SK-N-SH (cell line): ENCODE measurements at regions not wholly inside any gene's neighbourhood (a gene's known extent, or its start where the extent isn't known, plus 50 kb on each side); places are given as distances from the start of the nearest gene placed in this dataset.
"Not testable (repeated sequence)": the region's sequence is repeated elsewhere in the genome, so short reads cannot be mapped to it uniquely, and the experiment has no call there.

ENCODE experiments used
- CTCF ChIA-PET: fragments of 300-600, 350-600 bp; formaldehyde crosslinking; extraction: SDS; loops from one replicate; lab custom pipeline; 2021; lab: Yijun Ruan, JAX
- POLR2A ChIA-PET: fragments of 350-600 bp; sonication (Branson Sonifier 250); formaldehyde crosslinking; extraction: SDS; loops from one replicate; lab custom pipeline; 2020; ENCODE audit warnings: antibody characterized with exemption, inconsistent platforms; lab: Yijun Ruan, JAX
- DNase-seq: peaks from one replicate; pipeline ENCODE4 v3.0.0; 2012
- H2AFZ ChIP-seq: fragments of 200-600 bp; sonication (generic); 2 replicates; pipeline ENCODE4 v1.8.1; 2016; ENCODE audit warnings: antibody characterized with exemption, mild to moderate bottlenecking, low read depth
- H3F3A ChIP-seq: fragments of 200-600 bp; sonication (generic); replicated peaks from 2 replicates; pipeline ENCODE3; 2016; ENCODE audit warnings: antibody characterized with exemption, mild to moderate bottlenecking; ENCODE audit not compliant: insufficient read depth
- H3K27ac ChIP-seq, 2 experiments: fragments of 200-500 bp in 1 of 2; fragments of 200-600 bp in 1 of 2; sonication (Bioruptor generic) in 1 of 2; sonication (generic), shearing (Covaris generic) in 1 of 2; 2 replicates each; pipeline versions ENCODE4 v1.5.1 to v1.6.1; 2014 to 2016; ENCODE audit warnings: low read depth in 2 of 2, inconsistent platforms in 1 of 2, low read length in 1 of 2, mild to moderate bottlenecking in 1 of 2, mixed read lengths in 1 of 2
- H3K27me3 ChIP-seq: fragments of 200-600 bp; sonication (generic), shearing (Covaris generic); 2 replicates; pipeline ENCODE4 v1.6.1; 2016; ENCODE audit warnings: mixed run types; ENCODE audit not compliant: insufficient read depth
- H3K36me3 ChIP-seq, 2 experiments: fragments of 200-500 bp in 1 of 2; fragments of 200-600 bp in 1 of 2; sonication (Bioruptor generic) in 1 of 2; sonication (generic) in 1 of 2; replicated peaks in 1 of 2; 2 replicates each; pipeline versions ENCODE3 to v1.5.1; 2014 to 2016; ENCODE audit warnings: low read length in 1 of 2, mild to moderate bottlenecking in 1 of 2; ENCODE audit not compliant: insufficient read depth in 2 of 2, control insufficient read depth in 1 of 2
- H3K4me1 ChIP-seq, 2 experiments: fragments of 200-500 bp in 1 of 2; fragments of 200-600 bp in 1 of 2; sonication (Bioruptor generic) in 1 of 2; sonication (generic), shearing (Covaris generic) in 1 of 2; 2 replicates each; pipeline versions ENCODE4 v1.5.1 to v1.6.1; 2014 to 2016; ENCODE audit warnings: low read depth in 1 of 2, low read length in 1 of 2, mixed run types in 1 of 2; ENCODE audit not compliant: insufficient read depth in 2 of 2, control insufficient read depth in 1 of 2
- H3K4me2 ChIP-seq: fragments of 200-600 bp; sonication (generic), shearing (Covaris generic); 2 replicates; pipeline ENCODE4 v1.6.1; 2017; ENCODE audit warnings: mixed run types
- H3K4me3 ChIP-seq, 2 experiments: fragments of 200-500 bp in 1 of 2; fragments of 200-600 bp in 1 of 2; sonication (Bioruptor generic) in 1 of 2; sonication (generic), shearing (Covaris generic) in 1 of 2; 2 replicates each; pipeline versions ENCODE4 v1.5.1 to v1.8.1; 2014 to 2016; ENCODE audit warnings: low read depth in 2 of 2, inconsistent platforms in 1 of 2, low read length in 1 of 2, mild to moderate bottlenecking in 1 of 2, mixed read lengths in 1 of 2, moderate library complexity in 1 of 2
- H3K79me2 ChIP-seq: fragments of 200-600 bp; sonication (generic); 2 replicates; pipeline ENCODE4 v1.8.1; 2017; ENCODE audit warnings: mild to moderate bottlenecking; ENCODE audit not compliant: insufficient read depth
- H3K9ac ChIP-seq: fragments of 200-600 bp; sonication (generic); 2 replicates; pipeline ENCODE4 v1.6.1; 2017; ENCODE audit warnings: mixed run types
- H3K9me2 ChIP-seq: fragments of 200-600 bp; sonication (generic); 2 replicates; pipeline ENCODE4 v1.6.1; 2017; ENCODE audit warnings: mixed run types
- H3K9me3 ChIP-seq: fragments of 200-600 bp; sonication (generic); 2 replicates; pipeline ENCODE4 v1.6.1; 2017; ENCODE audit warnings: mixed run types, mild to moderate bottlenecking, moderate library complexity
- H4K20me1 ChIP-seq: fragments of 200-600 bp; sonication (generic); 2 replicates; pipeline ENCODE4 v1.6.1; 2017; ENCODE audit warnings: mild to moderate bottlenecking, mixed run types; ENCODE audit not compliant: insufficient read depth
- FOXM1 ChIP-seq: IDR thresholded peaks from 2 replicates; pipeline ENCODE4 v1.4.0; 2012; ENCODE audit warnings: low read depth, mild to moderate bottlenecking
- GABPA ChIP-seq: IDR thresholded peaks from 2 replicates; pipeline ENCODE4 v1.4.0; 2012; ENCODE audit warnings: low read depth, mild to moderate bottlenecking
- IRF3 ChIP-seq: fragments of 150-350 bp; IDR thresholded peaks from 2 replicates; pipeline ENCODE4 v1.6.1; 2016; ENCODE audit warnings: mild to moderate bottlenecking, low read depth, low read length
- JUND ChIP-seq: IDR thresholded peaks from 2 replicates; pipeline ENCODE4 v1.4.0; 2012
- RCOR1 ChIP-seq: fragments of 150-350 bp; IDR thresholded peaks from 2 replicates; pipeline ENCODE4 v1.6.1; 2017; ENCODE audit warnings: antibody characterized with exemption, low read length
- SMC3 ChIP-seq: IDR thresholded peaks from 2 replicates; pipeline ENCODE4 v1.6.1; 2012; ENCODE audit warnings: low read depth, low read length, improper control_type of control experiment
- TCF12 ChIP-seq: IDR thresholded peaks from 2 replicates; pipeline ENCODE4 v1.4.0; 2012
- USF2 ChIP-seq: fragments of 150-350 bp; IDR thresholded peaks from 2 replicates; pipeline ENCODE4 v1.6.1; 2017; ENCODE audit warnings: antibody characterized with exemption, low read length, low read depth, borderline replicate concordance
- ZBTB33 ChIP-seq: IDR thresholded peaks from 2 replicates; pipeline ENCODE4 v1.4.0; 2012; ENCODE audit warnings: low read depth, borderline replicate concordance
- WGBS: methylation state at CpG from one replicate; pipeline ENCODE4 v1.1.6; 2017; ENCODE audit warnings: low lambda C conversion rate; 5-methylcytosine and 5-hydroxymethylcytosine counted together

GRCh38 chr13:85551012-85551411 is 248.2 kb downstream of the SLITRK6 start:
- POLR2A ChIA-PET = no interaction called here
- peaks cover 0 to 3% of the 10 kb centered on the region in 2 experiments; a peak in 1 of 4 replicates for H3K4me1 ChIP-seq
- TF ChIP-seq RCOR1 (no peak), JUND (no peak), GABPA (no peak), ZBTB33 (no peak), IRF3 (no peak)
- H3K36me3 ChIP-seq = no peaks in the 10 kb centered on the region
- CTCF ChIA-PET = interaction anchor here (0.6 kb wide), 1 partner anchor 196 kb away, joined by 3 read pairs; no protein-coding TSS in a partner anchor
- no peaks in the 10 kb centered on the region for H3K79me2 ChIP-seq
- 0 out of 2 replicates have a peak, but pooled peaks cover 4% of the 10 kb centered on the region for H3K9me3 ChIP-seq
- no peak overlapping the region for H3K9ac ChIP-seq
- 100% methylated on average over 1 of the region's 1 CpG for WGBS
- H3K9me2 ChIP-seq = no peaks in the 10 kb centered on the region
- H2AFZ ChIP-seq = no peak overlapping the region
- H3K4me2 ChIP-seq = no peak overlapping the region
- H3K4me3 ChIP-seq = no peak overlapping the region
- no peak overlapping the region for H3K27ac ChIP-seq
- no peaks in the 10 kb centered on the region for H3F3A ChIP-seq
- no peaks in the 10 kb centered on the region for H4K20me1 ChIP-seq
- H3K27me3 ChIP-seq = no peaks in the 10 kb centered on the region
- DNase-seq = no peak

- Histone ChIP-seq H3K27me3 (no peaks in the 10 kb centered on the region), H3F3A (no peaks in the 10 kb centered on the region), H3K79me2 (no peaks in the 10 kb centered on the region), H3K9ac (no peak overlapping the region), H3K4me1 (peaks cover 0 to 3% of the 10 kb centered on the region in 2 experiments; a peak in 1 of 4 replicates), H3K9me2 (no peaks in the 10 kb centered on the region), H3K9me3 (0 out of 2 replicates have a peak, but pooled peaks cover 4% of the 10 kb centered on the region), H4K20me1 (no peaks in the 10 kb centered on the region), H3K4me3 (no peak overlapping the region), H3K4me2 (no peak overlapping the region), H3K27ac (no peak overlapping the region), H2AFZ (no peak overlapping the region), H3K36me3 (no peaks in the 10 kb centered on the region)
- CTCF ChIA-PET = no interaction called here
- POLR2A ChIA-PET = no interaction called here
- WGBS = 59% methylated on average over 2 of the region's 2 CpGs
- TF ChIP-seq TCF12 = peak; percentile 11; the same call in 1 of the 2 replicates
- no peak for TF ChIP-seq USF2
- no peak for TF ChIP-seq SMC3
- TF ChIP-seq FOXM1 = no peak
- peak; percentile 3 for DNase-seq
Measured at GRCh38 chr13:85549819-85550218, 249.4 kb downstream of the SLITRK6 start.

- H3K9ac ChIP-seq, POLR2A ChIA-PET, H3K4me1 ChIP-seq, H2AFZ ChIP-seq, H4K20me1 ChIP-seq, DNase-seq, H3F3A ChIP-seq, H3K9me3 ChIP-seq, CTCF ChIA-PET, H3K4me2 ChIP-seq, H3K79me2 ChIP-seq, H3K9me2 ChIP-seq, H3K27me3 ChIP-seq, H3K36me3 ChIP-seq, H3K27ac ChIP-seq, H3K4me3 ChIP-seq: not testable (repeated sequence)
Measured at GRCh38 chr13:85548845-85549244, 250.4 kb downstream of the SLITRK6 start.
